HepG2 (cell line): ENCODE measurements at regions not wholly inside any gene's neighbourhood (a gene's known extent, or its start where the extent isn't known, plus 50 kb on each side); places are given as distances from the start of the nearest gene placed in this dataset.

Experiments used
- CEBPB ChIP-seq: IDR thresholded peaks from 2 replicates; pipeline ENCODE4 v1.6.1; 2011; ENCODE audit warnings: low read depth, low read length, improper control_type of control experiment, borderline replicate concordance
- CREM ChIP-seq, 2 experiments: sonication (generic) in 1 of 2; formaldehyde crosslinking in 1 of 2; IDR thresholded peaks; 2 replicates each; pipeline versions ENCODE4 v1.4.0 to v1.6.1; 2016 to 2020; ENCODE audit warnings: antibody characterized with exemption in 1 of 2, mild to moderate bottlenecking in 1 of 2, missing genetic modification reagents in 1 of 2
- HNRNPUL1 ChIP-seq: fragments of 200-400 bp; formaldehyde crosslinking; IDR thresholded peaks from 2 replicates; pipeline ENCODE4 v1.6.1; 2017; ENCODE audit warnings: low read depth, mild to moderate bottlenecking, low read length, moderate library complexity
- MYC ChIP-seq: sonication (generic); formaldehyde crosslinking; IDR thresholded peaks from 2 replicates; pipeline ENCODE4 v1.9.0; 2021; ENCODE audit warnings: missing genetic modification reagents, borderline replicate concordance
- NFRKB ChIP-seq: fragments of 450-650 bp; IDR thresholded peaks from 2 replicates; pipeline ENCODE4 v1.6.1; 2017
- POLR2A ChIP-seq, 2 experiments: IDR thresholded peaks; 2 replicates each; pipeline ENCODE4 v1.6.1; 2011; ENCODE audit warnings: low read depth in 2 of 2, low read length in 2 of 2, mild to moderate bottlenecking in 1 of 2, moderate library complexity in 1 of 2; ENCODE audit not compliant: insufficient read depth in 1 of 2
- SSRP1 ChIP-seq: IDR thresholded peaks from 2 replicates; pipeline ENCODE4 v1.6.1; 2016; ENCODE audit warnings: control low read depth
- ZKSCAN1 ChIP-seq: fragments of 150-350 bp; IDR thresholded peaks from 2 replicates; pipeline ENCODE4 v1.6.1; 2014; ENCODE audit warnings: low read length
- ZNF263 ChIP-seq: sonication (generic); formaldehyde crosslinking; IDR thresholded peaks from 2 replicates; pipeline ENCODE4 v1.4.0; 2020; ENCODE audit warnings: missing genetic modification reagents
- ZNF83 ChIP-seq: sonication (generic); formaldehyde crosslinking; IDR thresholded peaks from 2 replicates; pipeline ENCODE4 v1.4.0; 2020; ENCODE audit warnings: missing genetic modification reagents, mild to moderate bottlenecking, borderline replicate concordance
- TF ChIP-seq, protein P1 (sequence below): sonication (generic); formaldehyde crosslinking; IDR thresholded peaks from 2 replicates; pipeline ENCODE4 v1.8.1; 2023; ENCODE audit warnings: missing genetic modification reagents, inconsistent platforms, borderline replicate concordance
- TF ChIP-seq, protein P2 (sequence below): sonication (generic); formaldehyde crosslinking; IDR thresholded peaks from 2 replicates; pipeline ENCODE4 v1.5.0; 2020; ENCODE audit warnings: mild to moderate bottlenecking, missing genetic modification reagents, moderate library complexity
- TF ChIP-seq, protein P3 (sequence below): sonication (generic); formaldehyde crosslinking; IDR thresholded peaks from 2 replicates; pipeline ENCODE4 v1.8.1; 2022; ENCODE audit warnings: low read depth, mild to moderate bottlenecking, missing genetic modification reagents
- TF ChIP-seq, protein P4 (sequence below), 2 experiments: sonication (generic) in 1 of 2; formaldehyde crosslinking in 1 of 2; IDR thresholded peaks; 2 replicates each; pipeline versions ENCODE4 v1.5.1 to v1.6.1; 2011 to 2020; ENCODE audit warnings: borderline replicate concordance in 1 of 2, low read depth in 1 of 2, low read length in 1 of 2, mild to moderate bottlenecking in 1 of 2, missing genetic modification reagents in 1 of 2, moderate library complexity in 1 of 2

DNA sequence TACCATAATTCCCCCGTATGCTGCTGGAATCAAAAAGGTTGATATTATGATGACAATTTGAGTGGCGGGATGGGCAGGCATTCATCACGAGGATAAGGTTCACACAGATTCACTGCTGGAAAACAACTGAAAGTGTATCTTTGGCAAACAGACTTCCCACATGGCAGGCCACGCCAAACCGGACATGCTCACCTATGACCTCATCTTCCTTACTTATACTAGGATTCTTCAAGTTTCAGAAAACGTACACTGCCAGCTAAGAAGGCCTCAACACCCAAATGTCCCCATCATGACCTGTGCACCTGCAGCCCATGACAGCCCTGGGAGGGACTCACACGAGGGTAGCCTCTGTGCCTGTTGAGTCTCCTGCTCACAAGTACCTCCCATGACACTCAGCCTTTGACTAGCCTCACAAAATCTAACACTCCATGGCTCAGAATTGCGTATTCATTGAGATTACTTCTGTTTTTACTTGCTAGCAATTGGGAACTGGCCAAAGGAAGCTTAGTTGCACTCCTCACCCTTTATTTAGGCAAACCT, 259.0 kb upstream of the GHITM start:
- TF ChIP-seq NFRKB, result no peak
- TF ChIP-seq ZNF83 (CRISPR knock-in tag), result no peak
- TF ChIP-seq, protein P1, sequence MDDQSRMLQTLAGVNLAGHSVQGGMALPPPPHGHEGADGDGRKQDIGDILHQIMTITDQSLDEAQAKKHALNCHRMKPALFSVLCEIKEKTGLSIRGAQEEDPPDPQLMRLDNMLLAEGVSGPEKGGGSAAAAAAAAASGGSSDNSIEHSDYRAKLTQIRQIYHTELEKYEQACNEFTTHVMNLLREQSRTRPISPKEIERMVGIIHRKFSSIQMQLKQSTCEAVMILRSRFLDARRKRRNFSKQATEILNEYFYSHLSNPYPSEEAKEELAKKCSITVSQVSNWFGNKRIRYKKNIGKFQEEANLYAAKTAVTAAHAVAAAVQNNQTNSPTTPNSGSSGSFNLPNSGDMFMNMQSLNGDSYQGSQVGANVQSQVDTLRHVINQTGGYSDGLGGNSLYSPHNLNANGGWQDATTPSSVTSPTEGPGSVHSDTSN (CRISPR knock-in tag), result no peak
- TF ChIP-seq, protein P2, sequence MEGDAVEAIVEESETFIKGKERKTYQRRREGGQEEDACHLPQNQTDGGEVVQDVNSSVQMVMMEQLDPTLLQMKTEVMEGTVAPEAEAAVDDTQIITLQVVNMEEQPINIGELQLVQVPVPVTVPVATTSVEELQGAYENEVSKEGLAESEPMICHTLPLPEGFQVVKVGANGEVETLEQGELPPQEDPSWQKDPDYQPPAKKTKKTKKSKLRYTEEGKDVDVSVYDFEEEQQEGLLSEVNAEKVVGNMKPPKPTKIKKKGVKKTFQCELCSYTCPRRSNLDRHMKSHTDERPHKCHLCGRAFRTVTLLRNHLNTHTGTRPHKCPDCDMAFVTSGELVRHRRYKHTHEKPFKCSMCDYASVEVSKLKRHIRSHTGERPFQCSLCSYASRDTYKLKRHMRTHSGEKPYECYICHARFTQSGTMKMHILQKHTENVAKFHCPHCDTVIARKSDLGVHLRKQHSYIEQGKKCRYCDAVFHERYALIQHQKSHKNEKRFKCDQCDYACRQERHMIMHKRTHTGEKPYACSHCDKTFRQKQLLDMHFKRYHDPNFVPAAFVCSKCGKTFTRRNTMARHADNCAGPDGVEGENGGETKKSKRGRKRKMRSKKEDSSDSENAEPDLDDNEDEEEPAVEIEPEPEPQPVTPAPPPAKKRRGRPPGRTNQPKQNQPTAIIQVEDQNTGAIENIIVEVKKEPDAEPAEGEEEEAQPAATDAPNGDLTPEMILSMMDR, result no peak
- TF ChIP-seq HNRNPUL1, result no peak
- TF ChIP-seq POLR2A (IDR thresholded peaks at IDR 0.05; ENCODE audit: insufficient read depth in 1 of 2, low read depth in 2 of 2, low read length in 2 of 2), result no peak
- TF ChIP-seq, protein P3, sequence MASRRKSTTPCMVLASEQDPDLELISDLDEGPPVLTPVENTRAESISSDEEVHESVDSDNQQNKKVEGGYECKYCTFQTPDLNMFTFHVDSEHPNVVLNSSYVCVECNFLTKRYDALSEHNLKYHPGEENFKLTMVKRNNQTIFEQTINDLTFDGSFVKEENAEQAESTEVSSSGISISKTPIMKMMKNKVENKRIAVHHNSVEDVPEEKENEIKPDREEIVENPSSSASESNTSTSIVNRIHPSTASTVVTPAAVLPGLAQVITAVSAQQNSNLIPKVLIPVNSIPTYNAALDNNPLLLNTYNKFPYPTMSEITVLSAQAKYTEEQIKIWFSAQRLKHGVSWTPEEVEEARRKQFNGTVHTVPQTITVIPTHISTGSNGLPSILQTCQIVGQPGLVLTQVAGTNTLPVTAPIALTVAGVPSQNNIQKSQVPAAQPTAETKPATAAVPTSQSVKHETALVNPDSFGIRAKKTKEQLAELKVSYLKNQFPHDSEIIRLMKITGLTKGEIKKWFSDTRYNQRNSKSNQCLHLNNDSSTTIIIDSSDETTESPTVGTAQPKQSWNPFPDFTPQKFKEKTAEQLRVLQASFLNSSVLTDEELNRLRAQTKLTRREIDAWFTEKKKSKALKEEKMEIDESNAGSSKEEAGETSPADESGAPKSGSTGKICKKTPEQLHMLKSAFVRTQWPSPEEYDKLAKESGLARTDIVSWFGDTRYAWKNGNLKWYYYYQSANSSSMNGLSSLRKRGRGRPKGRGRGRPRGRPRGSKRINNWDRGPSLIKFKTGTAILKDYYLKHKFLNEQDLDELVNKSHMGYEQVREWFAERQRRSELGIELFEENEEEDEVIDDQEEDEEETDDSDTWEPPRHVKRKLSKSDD (CRISPR knock-in tag), result no peak
- no peak for TF ChIP-seq ZNF263 (CRISPR knock-in tag)
- TF ChIP-seq SSRP1 (CRISPR knock-in tag), result no peak
- TF ChIP-seq ZKSCAN1, result no peak
- TF ChIP-seq CREM (IDR thresholded peaks at IDR 0.05), result no peak
- TF ChIP-seq CREM (CRISPR knock-in tag; IDR thresholded peaks at IDR 0.05), result no peak
- TF ChIP-seq CEBPB, result no peak
- no peak for TF ChIP-seq MYC (CRISPR knock-in tag)
- TF ChIP-seq, protein P4, sequence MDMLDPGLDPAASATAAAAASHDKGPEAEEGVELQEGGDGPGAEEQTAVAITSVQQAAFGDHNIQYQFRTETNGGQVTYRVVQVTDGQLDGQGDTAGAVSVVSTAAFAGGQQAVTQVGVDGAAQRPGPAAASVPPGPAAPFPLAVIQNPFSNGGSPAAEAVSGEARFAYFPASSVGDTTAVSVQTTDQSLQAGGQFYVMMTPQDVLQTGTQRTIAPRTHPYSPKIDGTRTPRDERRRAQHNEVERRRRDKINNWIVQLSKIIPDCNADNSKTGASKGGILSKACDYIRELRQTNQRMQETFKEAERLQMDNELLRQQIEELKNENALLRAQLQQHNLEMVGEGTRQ (IDR thresholded peaks at IDR 0.05; ENCODE audit: low read depth, low read length), result no peak
- TF ChIP-seq, protein P4 (CRISPR knock-in tag; IDR thresholded peaks at IDR 0.05; ENCODE audit: borderline replicate concordance), result no peak
